Sigmoid colon (tissue), 4 donors: ENCODE measurements at regions not wholly inside any gene's neighbourhood (a gene's known extent, or its start where the extent isn't known, plus 50 kb on each side); places are given as distances from the start of the nearest gene placed in this dataset.

Experiments used
- CTCF ChIP-seq, 4 experiments: fragments of 450-650 bp in 3 of 4; fragments of 200-600 bp in 1 of 4; IDR thresholded peaks; one replicate each; pipeline ENCODE4 v1.5.1; 2016 to 2019; ENCODE audit warnings: antibody characterized with exemption in 4 of 4, mild to moderate bottlenecking in 3 of 4, moderate library complexity in 2 of 4
- EP300 ChIP-seq, 4 donors: sonication (generic); formaldehyde crosslinking; IDR thresholded peaks; one replicate each; pipeline ENCODE4 v1.6.1; 2017; ENCODE audit warnings: antibody characterized with exemption in 4 of 4
- POLR2A ChIP-seq, 2 donors: fragments of 450-650 bp; IDR thresholded peaks; one replicate each; pipeline ENCODE4 v1.6.1; 2016; ENCODE audit warnings: antibody characterized with exemption in 2 of 2, mild to moderate bottlenecking in 2 of 2, moderate library complexity in 2 of 2
- POLR2AphosphoS5 ChIP-seq, 4 donors: sonication (generic); formaldehyde crosslinking; IDR thresholded peaks; one replicate each; pipeline ENCODE4 v1.6.1; 2017; ENCODE audit warnings: antibody characterized with exemption in 4 of 4

GRCh38 chr2:22329211-22330154, 1055.5 kb upstream of the KLHL29 start:
- TF ChIP-seq CTCF (IDR thresholded peaks at IDR 0.05): no peak
- no peak for TF ChIP-seq POLR2A (IDR thresholded peaks at IDR 0.05)
- TF ChIP-seq EP300 (IDR thresholded peaks at IDR 0.05): no peak
- no peak for TF ChIP-seq POLR2AphosphoS5 (IDR thresholded peaks at IDR 0.05)
